ENCODE measurements at regions not wholly inside any gene's neighbourhood (a gene's known extent, or its start where the extent isn't known, plus 50 kb on each side); places are given as distances from the start of the nearest gene placed in this dataset.

- TF ChIP-seq EZH2 (IDR thresholded peaks at IDR 0.05; ENCODE audit: borderline replicate concordance, insufficient read depth, low read depth, low read length, poor library complexity, severe bottlenecking) (no peak), CTCF (IDR thresholded peaks at IDR 0.05) (no peak)
- no peaks in the 10 kb centered on the region for H3K27me3 ChIP-seq (replicated peaks in 1 of 4; ENCODE audit: control extremely low read depth in 1 of 4, control insufficient read depth in 3 of 4, insufficient read depth in 4 of 4, low read length in 3 of 4)
- intact Hi-C loops (cut with micrococcal nuclease), result no loop called here
- H2AFZ ChIP-seq (ENCODE audit: insufficient read depth, low read depth, low read length, poor library complexity, severe bottlenecking), result no peak overlapping the region
- no peaks in the 10 kb centered on the region for H4K20me1 ChIP-seq (ENCODE audit: control insufficient read depth, insufficient read depth, low read length, poor library complexity, severe bottlenecking)
- H3K4me2 ChIP-seq (replicated peaks; ENCODE audit: low read depth, low read length, poor library complexity, severe bottlenecking), result no peak overlapping the region
- no peak overlapping the region for H3K27ac Mint-ChIP-seq
- no peaks in the 10 kb centered on the region for H3K4me1 ChIP-seq (ENCODE audit: control insufficient read depth in 2 of 2, insufficient read depth in 2 of 2, low read length in 2 of 2)
- CTCF ChIA-PET, result no interaction called here
- H3K9me3 Mint-ChIP-seq (ENCODE audit: insufficient read depth), result peaks cover 2% of the 10 kb centered on the region
- ATAC-seq (ENCODE audit: low read depth) (no peak), DNase-seq (no peak)
- WGBS (ENCODE audit: insufficient coverage), result 51% methylated on average over 2 of the region's 2 CpGs
- POLR2A ChIA-PET, result no interaction called here
- no peaks in the 10 kb centered on the region for H3K79me2 ChIP-seq (ENCODE audit: control insufficient read depth, insufficient read depth, low read length)
- H3K9me3 ChIP-seq (ENCODE audit: control extremely low read depth in 1 of 3, control insufficient read depth in 2 of 3, insufficient read depth in 1 of 3, low read length in 2 of 3), result no peaks in the 10 kb centered on the region
- no peak overlapping the region for H3K4me3 ChIP-seq (ENCODE audit: control extremely low read depth in 1 of 5, extremely low read depth in 1 of 5, insufficient read depth in 1 of 5, low read depth in 2 of 5, low read length in 4 of 5)
- H3K4me1 Mint-ChIP-seq, result peaks cover 4% of the 10 kb centered on the region
- H3K27me3 Mint-ChIP-seq, result peaks cover 5% of the 10 kb centered on the region
- H3K9ac ChIP-seq (ENCODE audit: low read length), result no peak overlapping the region
- no peak overlapping the region for H3K4me3 Mint-ChIP-seq
- H3K27ac ChIP-seq (ENCODE audit: low read length in 2 of 2), result no peak overlapping the region
- H3K36me3 ChIP-seq (replicated peaks in 1 of 2; ENCODE audit: control extremely low read depth in 1 of 2, control insufficient read depth in 1 of 2, extremely low read depth in 1 of 2, insufficient read depth in 2 of 2, low read length in 1 of 2), result no peaks in the 10 kb centered on the region
Measured at GRCh38 chr6:21840428-21840827, 246.9 kb downstream of the SOX4 start.

GRCh38 chr6:21842875-21843645 is 249.5 kb downstream of the SOX4 start:
- intact Hi-C loops (cut with micrococcal nuclease), result no loop called here
- no peaks in the 10 kb centered on the region for H3K79me2 ChIP-seq (ENCODE audit: control insufficient read depth, insufficient read depth, low read length)
- H2AFZ ChIP-seq (ENCODE audit: insufficient read depth, low read depth, low read length, poor library complexity, severe bottlenecking), result no peak overlapping the region
- ChIA-PET CTCF (no interaction called here), POLR2A (no interaction called here)
- Mint-ChIP-seq H3K4me1 (peaks cover 5% of the 10 kb centered on the region), H3K27ac (no peak overlapping the region), H3K4me3 (no peak overlapping the region), H3K9me3 (ENCODE audit: insufficient read depth) (peaks cover 2% of the 10 kb centered on the region), H3K27me3 (peaks cover 5% of the 10 kb centered on the region)
- no peak for TF ChIP-seq EZH2 (IDR thresholded peaks at IDR 0.05; ENCODE audit: borderline replicate concordance, insufficient read depth, low read depth, low read length, poor library complexity, severe bottlenecking)
- no peak for TF ChIP-seq CTCF (IDR thresholded peaks at IDR 0.05)
- H3K27ac ChIP-seq (ENCODE audit: low read length in 2 of 2), result no peak overlapping the region
- no peaks in the 10 kb centered on the region for H3K27me3 ChIP-seq (replicated peaks in 1 of 4; ENCODE audit: control extremely low read depth in 1 of 4, control insufficient read depth in 3 of 4, insufficient read depth in 4 of 4, low read length in 3 of 4)
- no peak overlapping the region for H3K9ac ChIP-seq (ENCODE audit: low read length)
- H4K20me1 ChIP-seq (ENCODE audit: control insufficient read depth, insufficient read depth, low read length, poor library complexity, severe bottlenecking), result no peaks in the 10 kb centered on the region
- H3K4me2 ChIP-seq (replicated peaks; ENCODE audit: low read depth, low read length, poor library complexity, severe bottlenecking), result no peak overlapping the region
- ATAC-seq (ENCODE audit: low read depth) (no peak), DNase-seq (no peak)
- no peaks in the 10 kb centered on the region for H3K9me3 ChIP-seq (ENCODE audit: control extremely low read depth in 1 of 3, control insufficient read depth in 2 of 3, insufficient read depth in 1 of 3, low read length in 2 of 3)
- peaks cover 3 to 6% of the 10 kb centered on the region in 2 donors for H3K4me1 ChIP-seq (ENCODE audit: control insufficient read depth in 2 of 2, insufficient read depth in 2 of 2, low read length in 2 of 2)
- H3K36me3 ChIP-seq (replicated peaks in 1 of 2; ENCODE audit: control extremely low read depth in 1 of 2, control insufficient read depth in 1 of 2, extremely low read depth in 1 of 2, insufficient read depth in 2 of 2, low read length in 1 of 2), result no peaks in the 10 kb centered on the region
- no CpG with 5 or more reads among the region's 1 CpG for WGBS (ENCODE audit: insufficient coverage)
- H3K4me3 ChIP-seq (ENCODE audit: control extremely low read depth in 1 of 5, extremely low read depth in 1 of 5, insufficient read depth in 1 of 5, low read depth in 2 of 5, low read length in 4 of 5), result no peak overlapping the region

Measured in B cell (primary cell).